GM18520 (cell line): ENCODE measurements at regions not wholly inside any gene's neighbourhood (a gene's known extent, or its start where the extent isn't known, plus 50 kb on each side); places are given as distances from the start of the nearest gene placed in this dataset.

Source experiments
- ATAC-seq: cut with Tn5 transposase; IDR thresholded peaks from one replicate; pipeline ENCODE4 v1.9.1; 2021; ENCODE audit not compliant: unreplicated experiment

DNA sequence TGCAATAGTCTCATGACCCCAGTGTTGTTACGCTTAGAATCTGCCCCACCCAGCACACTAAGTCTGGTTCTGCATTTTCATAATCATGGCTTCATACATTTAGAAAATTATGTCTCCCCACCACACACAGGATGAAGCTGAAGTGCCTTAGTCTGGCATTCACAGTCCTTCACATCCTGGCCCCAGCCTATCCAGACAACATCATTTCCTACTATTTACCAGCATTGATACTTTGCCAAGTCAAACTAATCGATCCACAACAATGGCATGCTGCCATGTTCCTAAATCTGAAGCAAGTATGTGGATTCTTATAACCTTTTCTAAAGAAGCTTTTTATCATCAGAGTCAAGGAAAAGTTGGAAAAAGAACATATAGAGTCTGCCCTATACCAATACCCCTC is 132.4 kb upstream of the FBXL4 start:
- ATAC-seq = no peak

DNA sequence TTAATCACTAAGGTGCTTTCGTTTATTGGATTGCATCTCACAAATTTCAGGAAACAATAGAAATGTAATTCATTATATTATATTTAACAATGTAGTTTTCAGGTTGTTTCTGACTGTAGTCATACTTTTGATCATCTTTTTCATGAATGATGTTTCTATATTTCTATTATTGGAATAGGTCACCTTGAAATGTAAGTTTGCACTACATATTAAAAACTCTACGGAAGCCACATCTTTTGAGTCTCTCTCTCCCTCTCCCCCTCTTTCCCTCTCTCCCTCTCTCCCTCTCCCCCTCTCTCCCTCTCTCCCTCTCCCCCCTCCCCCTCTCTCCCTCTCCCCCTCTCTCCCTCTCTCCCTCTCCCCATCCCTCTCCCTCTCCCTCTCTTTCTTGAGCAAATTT is 131.3 kb upstream of the FBXL4 start:
- ATAC-seq = no peak

DNA sequence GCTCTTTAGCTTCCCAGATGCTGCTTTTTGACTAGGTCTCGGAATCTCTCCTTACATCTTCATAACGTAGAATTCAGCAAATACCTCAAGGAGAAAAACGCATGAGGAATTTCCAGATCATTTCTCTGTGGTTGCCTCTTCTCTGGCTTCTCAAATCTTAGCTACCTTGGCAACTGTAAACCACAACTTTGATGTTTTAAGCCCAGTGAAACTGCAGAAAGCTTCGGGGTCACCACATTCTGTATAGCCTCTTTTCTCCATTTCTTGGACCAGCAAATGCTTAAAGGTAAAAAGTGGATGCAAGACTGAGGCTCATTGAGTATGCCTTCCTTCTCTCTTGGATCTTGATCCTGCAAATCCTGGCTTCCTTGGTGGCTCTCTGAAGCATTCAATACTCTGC is 125.5 kb upstream of the FBXL4 start:
- no peak for ATAC-seq

DNA sequence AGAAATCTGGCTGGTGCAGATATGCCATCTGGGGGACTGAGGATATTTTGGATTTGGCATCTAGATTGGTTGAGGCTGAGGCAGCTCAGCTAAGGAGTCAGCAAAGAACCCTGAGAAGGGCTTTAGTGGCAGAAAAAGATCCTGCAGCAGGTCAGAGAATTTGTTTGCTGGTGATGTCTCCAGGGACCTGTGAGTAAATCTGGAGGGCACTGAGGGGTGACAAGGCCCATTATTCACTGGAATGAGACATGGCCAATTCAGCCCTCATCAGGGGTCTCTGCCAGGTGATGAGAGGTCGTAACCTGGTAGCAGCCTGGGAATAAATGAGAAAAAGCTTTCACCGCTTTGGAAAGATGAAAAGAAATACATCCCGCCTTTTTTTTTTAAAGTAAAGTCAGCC is 118.3 kb upstream of the FBXL4 start:
- ATAC-seq = no peak

DNA sequence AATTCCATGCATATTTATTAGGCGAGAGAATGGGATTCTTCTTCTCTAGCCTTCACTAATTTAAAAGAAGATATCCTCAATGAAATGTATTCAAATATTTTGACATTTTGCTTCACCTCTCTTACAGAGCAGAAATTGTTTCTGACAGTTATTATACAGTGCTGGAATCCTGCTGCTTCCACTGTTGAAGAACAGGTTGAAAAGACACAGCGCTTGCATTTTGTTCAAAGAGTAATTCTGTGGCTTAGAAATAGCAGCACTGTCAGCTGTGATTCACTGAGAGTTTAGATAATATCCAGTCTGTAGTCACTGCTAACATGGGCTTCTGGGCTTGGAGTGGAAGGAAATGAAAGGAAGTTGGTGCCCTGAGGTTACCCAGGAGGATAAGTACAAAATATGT is 117.1 kb upstream of the FBXL4 start:
- ATAC-seq = no peak

DNA sequence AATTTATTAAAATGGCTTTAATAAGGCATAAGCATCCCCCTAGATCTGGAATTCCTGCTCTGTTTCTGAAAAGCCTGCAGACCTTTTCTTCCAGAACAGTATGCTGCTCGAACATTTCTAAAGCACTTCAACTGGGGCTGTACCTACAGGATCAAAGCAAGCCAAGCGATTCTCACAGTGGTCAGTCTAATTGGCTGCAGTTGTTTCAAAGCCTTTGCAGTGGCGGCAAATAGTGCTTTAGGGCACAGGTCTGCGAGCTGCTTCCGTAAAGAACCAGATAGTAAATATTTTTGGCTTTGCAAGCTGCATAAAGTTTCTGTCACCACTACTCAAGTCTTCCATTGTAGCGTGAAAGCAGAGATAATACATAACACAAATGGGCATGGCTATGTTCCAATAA is 88.9 kb upstream of the FBXL4 start:
- no peak for ATAC-seq

DNA sequence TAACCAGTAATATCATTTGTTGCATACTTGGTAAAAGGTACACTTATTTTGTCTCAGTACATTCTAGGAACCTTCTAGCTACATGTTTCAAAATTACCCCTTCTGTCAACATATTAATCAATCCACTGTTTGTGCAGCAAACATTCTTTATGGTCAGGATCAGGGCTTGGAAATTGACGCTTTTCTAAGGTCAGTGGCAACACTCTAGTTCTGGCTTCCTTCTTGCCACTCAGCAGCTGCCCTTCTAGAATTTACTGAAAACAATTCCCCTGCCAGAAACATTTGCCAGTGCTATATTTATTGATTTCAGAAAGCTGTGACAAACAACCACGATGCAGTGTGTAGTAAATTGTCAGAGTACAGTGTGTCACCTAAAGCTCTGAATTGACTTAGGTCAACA is 84.7 kb upstream of the FBXL4 start:
- no peak for ATAC-seq

DNA sequence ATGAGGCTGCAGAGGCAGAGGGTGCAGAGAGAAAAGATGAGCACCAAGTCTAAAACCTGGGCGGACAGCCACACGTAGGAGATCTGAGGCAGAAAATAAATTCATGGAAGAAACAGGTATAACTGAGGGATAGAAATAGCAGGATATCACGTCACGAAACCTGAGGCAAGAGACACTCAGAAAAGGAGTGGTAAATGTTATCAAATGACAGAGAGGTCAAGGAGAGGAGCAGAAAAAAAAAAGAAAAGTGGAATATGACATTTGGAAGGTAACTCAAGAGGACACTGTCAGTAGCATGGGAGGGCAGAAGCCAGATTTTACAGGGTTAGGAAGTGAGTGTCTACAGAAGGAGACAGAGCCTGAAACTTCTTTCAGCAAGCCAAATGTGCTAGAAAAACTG is 84.2 kb upstream of the FBXL4 start:
- ATAC-seq = no peak

DNA sequence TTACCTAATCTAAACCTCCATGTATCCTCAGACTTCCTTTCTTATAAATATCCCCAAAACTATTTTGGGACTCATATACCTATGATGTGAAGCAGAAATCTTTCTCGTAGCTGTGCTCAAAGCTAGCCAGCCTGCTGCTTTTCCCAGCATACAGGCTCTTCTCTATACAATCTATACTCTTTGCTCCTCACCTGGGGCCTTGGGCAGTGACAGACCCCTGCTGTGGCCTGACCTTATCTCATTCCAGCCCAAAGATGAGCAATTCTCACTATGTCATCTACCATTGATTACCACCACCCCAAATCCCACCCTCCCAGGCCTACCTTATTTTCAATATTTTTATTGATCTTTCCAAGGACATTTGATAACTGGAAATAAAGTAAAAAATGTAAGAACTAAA is 83.2 kb upstream of the FBXL4 start:
- no peak for ATAC-seq

DNA sequence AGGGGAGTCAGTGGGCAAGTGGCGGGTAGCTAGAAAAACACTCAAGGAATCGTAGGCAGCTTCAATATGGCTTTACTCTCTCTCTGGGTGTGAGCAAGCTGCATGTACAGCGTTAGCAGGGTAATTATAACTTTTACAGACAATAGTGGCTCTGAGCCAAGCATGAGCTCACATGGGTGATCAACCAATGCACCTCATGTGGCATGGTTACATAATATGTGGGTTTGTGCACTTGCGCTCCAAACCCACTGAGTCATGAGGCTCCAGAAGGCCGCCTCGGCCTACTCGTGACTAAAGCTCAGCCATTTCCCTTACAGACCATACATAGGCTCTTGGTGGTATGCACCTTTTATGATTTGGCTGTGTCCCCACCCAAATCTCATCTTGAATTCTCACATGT is 78.4 kb upstream of the FBXL4 start:
- no peak for ATAC-seq

DNA sequence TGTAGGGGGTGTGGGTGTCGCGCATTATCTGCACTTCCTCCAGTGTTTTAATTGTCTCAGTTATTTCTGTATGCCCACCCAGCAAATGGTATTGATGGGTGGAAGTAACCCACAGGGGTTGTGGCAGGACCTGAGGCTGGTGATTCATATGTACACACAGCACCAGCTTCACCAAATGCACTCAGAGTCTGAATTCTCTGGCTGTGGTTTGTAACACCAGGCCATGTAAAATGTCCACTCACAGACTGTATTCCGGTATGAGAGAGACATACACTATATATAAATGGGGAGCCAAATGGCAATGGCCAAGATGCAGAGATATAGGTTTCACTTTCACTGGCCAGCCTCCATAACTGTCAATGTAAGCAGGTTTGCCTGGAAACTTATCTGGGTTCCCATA is 76.3 kb upstream of the FBXL4 start:
- ATAC-seq = no peak

DNA sequence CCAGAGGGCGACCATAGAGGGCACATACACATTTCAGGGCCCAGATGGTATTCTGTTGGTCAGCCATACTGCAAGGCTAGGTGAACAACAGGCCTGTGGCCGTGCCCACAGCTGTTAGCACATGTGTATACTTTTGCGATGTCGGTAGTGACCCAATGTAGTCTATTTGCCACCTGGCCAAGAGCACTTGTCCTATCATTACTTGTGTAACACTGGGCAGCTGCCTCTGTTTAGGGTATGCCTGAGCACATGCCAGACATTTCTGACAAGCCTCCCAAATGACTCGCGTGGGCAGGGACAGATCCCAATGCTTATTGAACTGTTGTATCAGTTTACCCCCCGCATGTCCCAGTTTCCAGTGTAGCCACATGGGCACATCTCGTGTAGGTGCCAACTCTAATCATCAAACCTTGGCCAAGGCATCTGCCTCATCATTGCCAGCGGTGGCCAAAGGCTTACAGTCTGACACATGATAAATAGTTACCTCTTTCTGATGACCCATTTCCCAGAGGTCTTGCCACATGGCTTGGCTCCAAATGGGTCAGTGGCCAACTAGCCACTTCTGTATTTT is 74.4 kb upstream of the FBXL4 start:
- no peak for ATAC-seq

DNA sequence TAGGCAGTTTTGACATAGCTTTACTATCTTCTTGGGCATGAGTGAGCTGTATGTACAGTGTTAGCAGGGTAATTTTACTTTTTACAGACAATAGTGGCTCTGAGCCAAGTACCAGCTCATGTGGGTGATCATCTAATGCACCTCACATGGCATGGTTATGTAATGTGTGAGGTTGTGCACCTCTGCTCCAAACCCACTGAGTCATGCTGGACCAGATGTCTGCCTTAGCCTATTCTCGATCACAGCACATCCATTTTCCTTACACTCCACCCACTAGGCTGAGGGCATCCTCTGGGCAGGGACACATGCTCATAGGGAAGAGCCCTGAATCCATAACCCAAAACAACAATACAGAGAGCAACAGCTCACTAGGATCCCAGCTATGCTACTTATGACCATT is 71.6 kb upstream of the FBXL4 start:
- ATAC-seq = no peak

DNA sequence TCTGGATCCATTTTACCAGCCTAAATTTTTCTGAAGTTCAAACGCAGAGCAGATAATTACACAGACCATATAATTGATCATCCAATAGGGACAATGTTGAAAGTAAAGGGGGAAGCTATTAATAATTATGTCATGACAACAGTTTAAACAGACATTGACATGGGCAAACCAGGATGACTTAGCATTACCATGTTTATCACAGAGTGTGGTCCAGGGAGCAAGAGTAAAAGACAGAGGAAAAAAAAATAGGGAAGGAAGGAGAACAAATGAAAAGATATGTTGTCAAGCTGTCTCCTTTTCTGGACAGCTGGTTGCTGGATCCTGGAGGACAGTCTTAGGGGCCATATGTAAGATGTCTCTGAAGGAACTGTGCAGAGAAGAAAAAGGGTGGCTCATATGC is 69.4 kb upstream of the FBXL4 start:
- ATAC-seq = no peak

DNA sequence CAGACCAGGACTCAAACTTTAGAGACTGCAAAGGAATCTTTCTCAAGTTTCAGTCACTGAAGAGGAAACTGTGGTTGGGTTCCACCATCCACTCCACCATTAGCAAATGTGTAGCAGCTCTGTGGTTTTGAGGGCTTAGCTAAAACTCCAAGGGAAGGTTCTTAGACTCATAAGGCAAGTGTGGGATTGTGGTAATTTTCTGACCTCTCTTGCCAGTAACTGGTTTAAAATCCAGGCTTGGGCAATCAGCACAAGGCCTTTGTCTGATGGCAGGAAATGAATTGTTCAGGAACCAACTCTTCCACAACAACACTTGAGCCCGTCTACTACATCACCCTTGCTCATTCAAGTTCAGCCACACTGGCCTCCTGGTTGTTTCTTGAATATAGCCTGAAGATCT is 68.6 kb upstream of the FBXL4 start:
- no peak for ATAC-seq

DNA sequence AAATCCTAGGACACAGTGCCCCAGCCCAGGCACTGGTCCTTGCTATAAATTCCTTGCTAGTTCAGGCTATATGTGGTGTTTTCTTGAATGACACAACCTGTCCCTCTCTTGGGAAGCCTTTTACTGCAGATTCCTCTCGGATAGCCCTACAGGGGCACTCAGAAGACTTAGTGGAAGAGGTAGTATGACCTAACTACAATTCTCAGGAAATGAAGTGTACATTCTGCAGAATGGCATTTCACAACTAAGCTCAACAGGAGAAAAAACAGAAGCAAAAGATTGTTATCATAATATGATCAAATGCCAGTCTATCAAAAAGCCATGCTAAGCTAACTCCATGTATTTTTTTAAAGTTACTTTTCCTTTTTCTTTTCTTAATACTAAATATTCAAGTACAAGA is 66.3 kb upstream of the FBXL4 start:
- no peak for ATAC-seq

DNA sequence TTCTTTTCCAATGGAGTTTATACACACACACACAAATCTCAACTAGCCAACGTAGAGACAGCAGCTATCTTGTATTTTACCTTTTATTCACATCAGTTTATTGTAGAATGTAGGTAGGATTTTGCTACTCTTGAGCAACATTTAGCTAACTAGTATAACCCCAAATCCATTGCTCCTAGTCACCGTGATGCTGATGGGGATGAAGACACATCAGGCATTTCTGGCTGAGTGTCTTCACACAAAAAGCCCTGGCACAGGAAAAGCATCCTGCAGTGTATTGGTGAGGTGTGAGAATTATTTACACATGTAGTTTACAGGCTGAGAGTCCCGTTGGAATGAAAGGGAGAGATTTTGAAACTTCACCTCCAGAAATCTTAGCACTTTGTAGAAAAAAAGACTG is 65.9 kb upstream of the FBXL4 start:
- ATAC-seq = no peak

DNA sequence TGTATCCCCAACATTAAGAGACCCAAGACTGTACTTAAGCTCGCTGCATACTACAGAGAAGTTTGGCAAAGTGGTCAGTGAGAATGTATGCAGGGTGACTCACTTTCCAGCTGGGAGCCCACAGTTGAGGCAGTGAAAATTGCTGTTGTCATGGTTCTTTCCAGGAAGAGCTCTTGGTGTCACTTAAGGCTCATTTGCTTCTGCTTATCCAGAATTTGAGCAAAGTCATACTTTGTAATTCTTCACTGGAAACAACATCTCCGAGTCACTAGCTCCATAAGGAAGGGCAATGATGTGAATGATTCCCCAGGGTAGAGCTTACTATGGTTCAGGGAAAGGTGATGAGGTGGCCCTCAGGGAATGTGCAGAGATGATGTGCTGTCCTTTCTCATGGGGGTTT is 65.4 kb upstream of the FBXL4 start:
- ATAC-seq = no peak

DNA sequence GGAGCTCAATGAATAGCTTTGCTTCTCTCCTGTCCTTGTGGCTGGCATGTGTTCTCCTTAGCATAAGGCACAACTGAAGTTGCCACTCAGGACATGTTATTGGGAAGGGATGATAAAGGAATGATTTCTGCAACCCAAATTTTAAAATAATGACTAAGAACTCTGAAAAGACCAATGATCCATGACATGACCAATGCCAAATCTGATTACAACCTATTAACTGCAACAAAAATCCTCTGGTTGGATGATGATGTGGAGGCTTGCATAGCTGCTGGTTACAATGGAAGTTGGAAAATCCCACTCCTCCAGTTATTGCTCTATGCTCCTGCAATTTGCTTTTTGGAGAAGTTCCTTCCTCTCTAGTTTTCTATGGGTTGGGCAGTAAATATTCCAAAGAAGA is 63.4 kb upstream of the FBXL4 start:
- ATAC-seq = no peak

DNA sequence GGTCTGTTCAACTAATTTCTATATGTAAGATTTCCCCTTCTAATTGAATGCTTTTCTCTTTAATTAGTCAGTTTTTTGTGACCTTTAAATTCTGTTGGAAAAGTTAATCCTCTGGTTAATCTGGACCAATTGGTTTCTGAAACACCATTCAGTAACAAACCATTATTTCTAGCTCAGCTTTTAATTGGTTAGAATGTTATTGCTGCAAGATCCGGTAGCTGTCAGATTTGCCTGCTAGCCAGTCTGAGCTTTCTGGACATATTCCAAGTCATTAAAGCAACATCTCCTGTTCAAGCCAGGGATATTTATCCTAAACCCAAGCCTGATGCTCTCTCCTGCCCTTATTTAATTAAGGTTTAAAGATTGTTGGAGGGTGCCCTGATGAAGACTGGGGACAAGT is 55.1 kb upstream of the FBXL4 start:
- ATAC-seq = no peak

DNA sequence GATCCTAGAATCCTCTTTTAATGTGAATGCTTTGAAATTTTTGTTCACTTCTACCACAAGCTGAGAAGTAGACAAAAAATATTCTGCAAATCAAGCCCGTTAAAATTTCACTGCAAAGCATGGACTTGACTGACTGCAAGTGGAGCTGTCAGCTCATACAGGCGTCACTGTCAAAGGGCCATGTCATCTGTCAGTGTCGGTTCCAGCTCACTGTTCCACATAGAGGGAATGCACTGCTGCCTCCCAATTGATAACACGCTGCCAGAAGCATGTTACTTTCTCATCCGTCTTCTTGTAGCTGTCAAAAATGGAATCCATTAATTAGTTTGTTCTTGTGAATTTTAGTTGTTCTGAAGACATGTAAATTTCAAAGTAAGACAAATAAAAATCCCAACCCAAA is 50.4 kb upstream of the FBXL4 start:
- no peak for ATAC-seq
